ENCODE measurements at regions not wholly inside any gene's neighbourhood (a gene's known extent, or its start where the extent isn't known, plus 50 kb on each side); places are given as distances from the start of the nearest gene placed in this dataset.

- TF ChIP-seq CTCF (IDR thresholded peaks at IDR 0.05; ENCODE audit: extremely low read depth, insufficient read depth, missing control alignments): no peak
- DNase-seq (ENCODE audit: low spot score): no peak
- in situ Hi-C loops (cut with MboI; ENCODE audit: low pct_unique_long_range_greater_than_20kb, low sequenced_read_pairs, unreplicated experiment): no loop called here
These were observed 887.9 kb downstream of the DCDC2C start for GRCh38 chr2:4591261-4591660.

GRCh38 chr2:4597400-4597799, 894.0 kb downstream of the DCDC2C start:
- in situ Hi-C loops (cut with MboI; ENCODE audit: low pct_unique_long_range_greater_than_20kb, low sequenced_read_pairs, unreplicated experiment): no loop called here
- no peak for DNase-seq (ENCODE audit: low spot score)
- TF ChIP-seq CTCF (IDR thresholded peaks at IDR 0.05; ENCODE audit: extremely low read depth, insufficient read depth, missing control alignments): no peak

GRCh38 chr2:4604767-4605166, 901.4 kb downstream of the DCDC2C start:
- TF ChIP-seq CTCF (IDR thresholded peaks at IDR 0.05; ENCODE audit: extremely low read depth, insufficient read depth, missing control alignments): no peak
- no peak for DNase-seq (ENCODE audit: low spot score)
- in situ Hi-C loops (cut with MboI; ENCODE audit: low pct_unique_long_range_greater_than_20kb, low sequenced_read_pairs, unreplicated experiment): no loop called here

- TF ChIP-seq CTCF (IDR thresholded peaks at IDR 0.05; ENCODE audit: extremely low read depth, insufficient read depth, missing control alignments): no peak
- in situ Hi-C loops (cut with MboI; ENCODE audit: low pct_unique_long_range_greater_than_20kb, low sequenced_read_pairs, unreplicated experiment): no loop called here
- DNase-seq (ENCODE audit: low spot score): no peak
These were observed 914.8 kb downstream of the DCDC2C start for GRCh38 chr2:4618141-4618540.

GRCh38 chr2:4618630-4619228, 915.4 kb downstream of the DCDC2C start:
- no peak for DNase-seq (ENCODE audit: low spot score)
- no peak for TF ChIP-seq CTCF (IDR thresholded peaks at IDR 0.05; ENCODE audit: extremely low read depth, insufficient read depth, missing control alignments)
- in situ Hi-C loops (cut with MboI; ENCODE audit: low pct_unique_long_range_greater_than_20kb, low sequenced_read_pairs, unreplicated experiment): no loop called here

- in situ Hi-C loops (cut with MboI; ENCODE audit: low pct_unique_long_range_greater_than_20kb, low sequenced_read_pairs, unreplicated experiment): no loop called here
- no peak for DNase-seq (ENCODE audit: low spot score)
- no peak for TF ChIP-seq CTCF (IDR thresholded peaks at IDR 0.05; ENCODE audit: extremely low read depth, insufficient read depth, missing control alignments)
These were observed 925.7 kb downstream of the DCDC2C start for GRCh38 chr2:4628998-4629501.
